GM12874 (cell line): ENCODE measurements at regions not wholly inside any gene's neighbourhood (a gene's known extent, or its start where the extent isn't known, plus 50 kb on each side); places are given as distances from the start of the nearest gene placed in this dataset.

ENCODE experiments used
- CTCF ChIP-seq: IDR thresholded peaks from 2 replicates; pipeline ENCODE4 v1.5.1; 2011; ENCODE audit warnings: low read depth, mild to moderate bottlenecking, control low read depth, low read length, moderate library complexity; ENCODE audit not compliant: insufficient read depth

GRCh38 chr5:92899611-92900010, 681.4 kb downstream of the NR2F1-AS1 start:
- TF ChIP-seq CTCF: no peak

- TF ChIP-seq CTCF: no peak
Measured at GRCh38 chr5:92896722-92897121, 684.3 kb downstream of the NR2F1-AS1 start.

- no peak for TF ChIP-seq CTCF
Measured at GRCh38 chr5:92890841-92891244, 690.2 kb downstream of the NR2F1-AS1 start.

GRCh38 chr5:92889140-92889539, 691.9 kb downstream of the NR2F1-AS1 start:
- TF ChIP-seq CTCF: no peak

- no peak for TF ChIP-seq CTCF
Measured at GRCh38 chr5:92887254-92887653, 693.8 kb downstream of the NR2F1-AS1 start.

- no peak for TF ChIP-seq CTCF
Measured at GRCh38 chr5:92886751-92887150, 694.3 kb downstream of the NR2F1-AS1 start.

GRCh38 chr5:92885950-92886349, 695.1 kb downstream of the NR2F1-AS1 start:
- TF ChIP-seq CTCF: 0 out of 2 replicates have a peak, but pooled peaks have one; percentile 9

- TF ChIP-seq CTCF: no peak
Measured at GRCh38 chr5:92884469-92884868, 696.5 kb downstream of the NR2F1-AS1 start.
